Hepatocyte (in vitro differentiated cells): ENCODE measurements at regions not wholly inside any gene's neighbourhood (a gene's known extent, or its start where the extent isn't known, plus 50 kb on each side); places are given as distances from the start of the nearest gene placed in this dataset.

Experiments used
- EZH2 ChIP-seq: fragments of 200-600 bp; sonication (generic); IDR thresholded peaks from 2 replicates; pipeline ENCODE4 v1.6.1; 2016; ENCODE audit warnings: antibody characterized with exemption, mild to moderate bottlenecking, borderline replicate concordance
- EZH2phosphoT487 ChIP-seq: fragments of 200-600 bp; sonication (generic); IDR thresholded peaks from one replicate; pipeline ENCODE4 v1.6.1; 2018; ENCODE audit warnings: antibody characterized with exemption, mild to moderate bottlenecking, low read depth, moderate library complexity; ENCODE audit not compliant: unreplicated experiment, severe bottlenecking

DNA sequence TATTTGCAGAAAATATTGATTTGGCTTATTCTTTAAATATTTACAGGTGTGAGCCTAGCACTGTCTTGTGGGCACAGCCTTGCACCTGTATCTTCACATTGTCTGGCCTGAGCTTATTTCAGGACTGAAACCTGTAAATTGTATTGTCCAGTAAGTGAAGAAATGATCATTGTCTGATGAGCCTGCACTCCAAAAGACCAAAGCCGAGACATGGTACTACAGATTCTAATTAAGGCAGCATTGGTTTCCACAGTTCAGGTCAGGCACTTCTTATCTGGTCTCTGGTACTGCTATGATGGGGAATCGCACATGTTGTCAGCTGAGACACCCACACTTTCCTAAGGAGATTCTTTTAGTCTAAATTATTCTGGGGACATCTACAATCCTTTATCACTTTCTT is 479.0 kb downstream of the TDRD15 start:
- TF ChIP-seq EZH2phosphoT487 (no peak), EZH2 (no peak)
